DND-41 (cell line): ENCODE measurements at regions not wholly inside any gene's neighbourhood (a gene's known extent, or its start where the extent isn't known, plus 50 kb on each side); places are given as distances from the start of the nearest gene placed in this dataset.

Experiments
- ATAC-seq: fragments of 200-7000 bp; cut with Tn5 transposase; 3 replicates; pipeline ENCODE4 v1.9.1; 2021; ENCODE audit warnings: low read depth; ENCODE audit not compliant: insufficient read depth
- DNase-seq: peaks from one replicate; pipeline ENCODE4 v3.0.0-alpha.2; 2020
- H2AFZ ChIP-seq: 2 replicates; pipeline ENCODE4 v1.6.0; 2012; ENCODE audit warnings: low read depth, low read length
- H3K27ac ChIP-seq: 2 replicates; pipeline ENCODE4 v1.5.1; 2012; ENCODE audit warnings: low read length, inconsistent platforms
- H3K27me3 ChIP-seq: fragments of 200-600 bp; sonication (generic); 2 replicates; pipeline ENCODE4 v1.6.0; 2012; ENCODE audit warnings: low read length, mild to moderate bottlenecking, inconsistent platforms; ENCODE audit not compliant: insufficient read depth, poor library complexity
- H3K36me3 ChIP-seq: 2 replicates; pipeline ENCODE4 v1.5.1; 2012; ENCODE audit warnings: low read length, inconsistent platforms; ENCODE audit not compliant: insufficient read depth
- H3K4me1 ChIP-seq: 2 replicates; pipeline ENCODE4 v1.5.1; 2012; ENCODE audit warnings: mild to moderate bottlenecking, low read length; ENCODE audit not compliant: insufficient read depth
- H3K4me2 ChIP-seq: 2 replicates; pipeline ENCODE4 v1.6.0; 2012; ENCODE audit warnings: mild to moderate bottlenecking, moderate library complexity, low read length, inconsistent platforms; ENCODE audit not compliant: insufficient read depth
- H3K4me3 ChIP-seq, 2 experiments: fragments of 200-600 bp in 1 of 2; shearing (Covaris generic) in 1 of 2; 2 replicates each; pipeline ENCODE4 v1.5.1; 2012 to 2016; ENCODE audit warnings: inconsistent platforms in 2 of 2, low read length in 2 of 2, mild to moderate bottlenecking in 2 of 2, low read depth in 1 of 2, moderate library complexity in 1 of 2
- H3K79me2 ChIP-seq: 2 replicates; pipeline ENCODE4 v1.6.0; 2012; ENCODE audit warnings: low read length, inconsistent platforms; ENCODE audit not compliant: insufficient read depth
- H3K9ac ChIP-seq: 2 replicates; pipeline ENCODE4 v1.6.0; 2012; ENCODE audit warnings: low read depth, mild to moderate bottlenecking, inconsistent platforms, low read length, moderate library complexity
- H3K9me3 ChIP-seq: 2 replicates; pipeline ENCODE4 v1.5.1; 2012; ENCODE audit warnings: low read length, moderate library complexity, mild to moderate bottlenecking, inconsistent platforms; ENCODE audit not compliant: insufficient read depth, severe bottlenecking
- H4K20me1 ChIP-seq: 2 replicates; pipeline ENCODE4 v1.6.0; 2012; ENCODE audit warnings: low read length; ENCODE audit not compliant: insufficient read depth
- CTCF ChIP-seq: IDR thresholded peaks from 2 replicates; pipeline ENCODE4 v1.5.1; 2012; ENCODE audit warnings: borderline replicate concordance, low read length, moderate library complexity, mild to moderate bottlenecking; ENCODE audit not compliant: poor library complexity, severe bottlenecking; ENCODE audit errors: extremely low read depth
- EZH2 ChIP-seq: IDR thresholded peaks from 3 replicates; pipeline ENCODE4 v1.6.1; 2012; ENCODE audit warnings: borderline replicate concordance, low read depth, mild to moderate bottlenecking, moderate library complexity, low read length, inconsistent platforms; ENCODE audit not compliant: severe bottlenecking

GRCh38 chr7:18103436-18104218 is 76.0 kb upstream of the PRPS1L1 start:
- Histone ChIP-seq H3K36me3 (no peaks in the 10 kb centered on the region), H3K4me3 (no peak overlapping the region), H3K27ac (no peak overlapping the region), H4K20me1 (no peaks in the 10 kb centered on the region), H3K4me2 (no peak overlapping the region), H2AFZ (no peak overlapping the region), H3K27me3 (no peaks in the 10 kb centered on the region), H3K9ac (no peak overlapping the region), H3K4me1 (no peaks in the 10 kb centered on the region), H3K9me3 (no peaks in the 10 kb centered on the region), H3K79me2 (no peaks in the 10 kb centered on the region)
- ATAC-seq (no peak), DNase-seq (no peak)
- no peak for TF ChIP-seq EZH2

- Histone ChIP-seq H2AFZ (no peak overlapping the region), H3K9ac (no peak overlapping the region), H4K20me1 (no peaks in the 10 kb centered on the region), H3K27me3 (no peaks in the 10 kb centered on the region), H3K4me3 (no peak overlapping the region), H3K4me2 (no peak overlapping the region), H3K79me2 (no peaks in the 10 kb centered on the region), H3K27ac (no peak overlapping the region), H3K4me1 (no peaks in the 10 kb centered on the region), H3K9me3 (no peaks in the 10 kb centered on the region), H3K36me3 (no peaks in the 10 kb centered on the region)
- ATAC-seq (no peak), DNase-seq (no peak)
- TF ChIP-seq CTCF = no peak
- TF ChIP-seq EZH2 = no peak
These were observed 82.1 kb upstream of the PRPS1L1 start for GRCh38 chr7:18109762-18110161.

GRCh38 chr7:18116661-18117060 is 89.0 kb upstream of the PRPS1L1 start:
- Histone ChIP-seq H3K79me2 (no peaks in the 10 kb centered on the region), H3K36me3 (no peaks in the 10 kb centered on the region), H3K4me1 (no peaks in the 10 kb centered on the region), H3K9ac (no peak overlapping the region), H3K27ac (no peak overlapping the region), H2AFZ (no peak overlapping the region), H3K27me3 (no peaks in the 10 kb centered on the region), H3K4me3 (no peak overlapping the region), H3K9me3 (no peaks in the 10 kb centered on the region), H4K20me1 (no peaks in the 10 kb centered on the region), H3K4me2 (no peak overlapping the region)
- no peak for ATAC-seq
- TF ChIP-seq CTCF = no peak
- TF ChIP-seq EZH2 = no peak
- DNase-seq = no peak

GRCh38 chr7:18117482-18117881 is 89.8 kb upstream of the PRPS1L1 start:
- no peak for TF ChIP-seq EZH2
- no peak for TF ChIP-seq CTCF
- no peak for ATAC-seq
- no peak for DNase-seq

More at GRCh38 chr7:18117482-18117881, 89.8 kb upstream of the PRPS1L1 start:
- H3K9ac ChIP-seq = no peak overlapping the region
- H3K9me3 ChIP-seq = no peaks in the 10 kb centered on the region
- H3K36me3 ChIP-seq = no peaks in the 10 kb centered on the region
- no peak overlapping the region for H3K27ac ChIP-seq
- no peaks in the 10 kb centered on the region for H3K79me2 ChIP-seq
- H3K27me3 ChIP-seq = no peaks in the 10 kb centered on the region
- no peaks in the 10 kb centered on the region for H3K4me1 ChIP-seq
- no peak overlapping the region for H2AFZ ChIP-seq
- no peak overlapping the region for H3K4me3 ChIP-seq
- no peaks in the 10 kb centered on the region for H4K20me1 ChIP-seq
- H3K4me2 ChIP-seq = no peak overlapping the region
